K562 (cell line): ENCODE measurements at regions not wholly inside any gene's neighbourhood (a gene's known extent, or its start where the extent isn't known, plus 50 kb on each side); places are given as distances from the start of the nearest gene placed in this dataset.

ENCODE experiments used
- ATAC-seq: fragments of 200-7000 bp; cut with Tn5 transposase; 3 replicates; pipeline ENCODE4 v1.9.1; 2020; ENCODE audit warnings: moderate library complexity
- BruUV-seq: library from RNA; stranded (reverse); fragments of 400-500 nt; replicated peaks from 2 replicates; lab custom pipeline; 2021; lab: Mats Ljungman, UMichigan
- CTCF ChIA-PET: fragments of 300-600 bp; formaldehyde crosslinking; extraction: SDS; loops from one replicate; lab custom pipeline; 2021; ENCODE audit warnings: low intra/inter-chr PET ratio; lab: Yijun Ruan, JAX
- POLR2A ChIA-PET: fragments of 300-600, 350-650 bp; sonication (Branson Sonifier 250); formaldehyde crosslinking; extraction: SDS; loops from one replicate; lab custom pipeline; 2021; ENCODE audit warnings: antibody characterized with exemption, inconsistent platforms; lab: Yijun Ruan, JAX
- DNase-seq, 4 experiments: peaks; one replicate each; pipeline versions ENCODE4 v3.0.0 to v3.0.0-alpha.2; 2011 to 2018; ENCODE audit warnings: low spot score in 3 of 4, mixed read lengths in 3 of 4; ENCODE audit errors: extremely low read depth in 1 of 4
- FAIRE-seq: peaks from 2 replicates; lab custom pipeline; 2011; peaks lifted over from hg19 to GRCh38; lab: Jason Lieb, UNC
- H2AFZ ChIP-seq: 2 replicates; pipeline ENCODE4 v1.6.0; 2011; ENCODE audit warnings: low read depth, low read length, control low read depth, inconsistent platforms
- H3K27ac ChIP-seq: fragments of 200-600 bp; 3 replicates; pipeline ENCODE4 v1.8.0; 2011; ENCODE audit warnings: low read depth, mild to moderate bottlenecking, control low read depth, inconsistent platforms, low read length, moderate library complexity, mixed read lengths; ENCODE audit errors: extremely low read depth
- H3K27me3 ChIP-seq, 2 experiments: fragments of 300-600 bp in 1 of 2; 2 replicates in 1 of 2; 3 replicates in 1 of 2; pipeline versions ENCODE4 v1.6.0 to v1.8.0; 2011; ENCODE audit warnings: inconsistent platforms in 2 of 2, low read length in 2 of 2, mild to moderate bottlenecking in 1 of 2, mixed read lengths in 1 of 2, moderate library complexity in 1 of 2; ENCODE audit not compliant: control insufficient read depth in 2 of 2, insufficient read depth in 2 of 2
- H3K36me3 ChIP-seq: fragments of 300-600 bp; 3 replicates; pipeline ENCODE4 v1.8.0; 2011; ENCODE audit warnings: mild to moderate bottlenecking, low read length, inconsistent platforms; ENCODE audit not compliant: control insufficient read depth, insufficient read depth
- H3K4me1 ChIP-seq, 2 experiments: fragments of 200-600 bp in 1 of 2; replicated peaks in 1 of 2; 2 replicates in 1 of 2; 3 replicates in 1 of 2; pipeline versions ENCODE4 v1.5.1 to v1.8.0; 2011; ENCODE audit warnings: inconsistent platforms in 2 of 2, low read length in 2 of 2, mild to moderate bottlenecking in 1 of 2, mixed read lengths in 1 of 2, moderate library complexity in 1 of 2; ENCODE audit not compliant: control insufficient read depth in 2 of 2, insufficient read depth in 2 of 2
- H3K4me2 ChIP-seq: 2 replicates; pipeline ENCODE4 v1.6.1; 2011; ENCODE audit warnings: low read length, control low read depth, inconsistent platforms, mixed read lengths; ENCODE audit not compliant: insufficient read depth
- H3K4me3 ChIP-seq: fragments of 200-600 bp; sonication (generic), shearing (Covaris generic); 2 replicates; pipeline ENCODE4 v1.5.1; 2016; ENCODE audit warnings: control low read depth, inconsistent platforms
- H3K79me2 ChIP-seq: fragments of 200-600 bp; 3 replicates; pipeline ENCODE4 v1.8.0; 2011; ENCODE audit warnings: low read length, inconsistent platforms; ENCODE audit not compliant: control insufficient read depth, insufficient read depth
- H3K9ac ChIP-seq, 2 experiments: 2 replicates each; pipeline versions ENCODE4 v1.6.0 to v1.6.1; 2011; ENCODE audit warnings: low read depth in 2 of 2, low read length in 2 of 2, control low read depth in 1 of 2, inconsistent platforms in 1 of 2, mild to moderate bottlenecking in 1 of 2, mixed read lengths in 1 of 2; ENCODE audit not compliant: insufficient read depth in 1 of 2
- H3K9me1 ChIP-seq: one replicate; pipeline ENCODE4 v1.6.0; 2011; ENCODE audit warnings: inconsistent platforms, mild to moderate bottlenecking, low read length, moderate library complexity; ENCODE audit not compliant: control insufficient read depth, insufficient read depth
- H3K9me3 ChIP-seq: replicated peaks from 2 replicates; pipeline ENCODE4 v1.5.1; 2011; ENCODE audit warnings: low read depth, low read length, inconsistent platforms; ENCODE audit not compliant: control insufficient read depth, insufficient read depth
- H4K20me1 ChIP-seq: replicated peaks from 2 replicates; pipeline ENCODE4 v1.6.1; 2011; ENCODE audit warnings: low read length, inconsistent platforms, mixed read lengths; ENCODE audit not compliant: control insufficient read depth, insufficient read depth
- CTCFL ChIP-seq: IDR thresholded peaks from 2 replicates; pipeline ENCODE4 v1.6.1; 2011; ENCODE audit warnings: borderline replicate concordance, low read depth, mild to moderate bottlenecking, moderate library complexity, low read length; ENCODE audit not compliant: insufficient read depth, poor library complexity, severe bottlenecking
- NCOA2 ChIP-seq, 2 experiments: fragments of 450-650 bp; IDR thresholded peaks; 2 replicates each; pipeline ENCODE4 v1.6.1; 2018; ENCODE audit warnings: mild to moderate bottlenecking in 2 of 2, moderate library complexity in 1 of 2; ENCODE audit not compliant: partially characterized antibody in 2 of 2
- NELFE ChIP-seq: IDR thresholded peaks from 2 replicates; pipeline ENCODE4 v1.6.1; 2011; ENCODE audit warnings: mild to moderate bottlenecking; ENCODE audit not compliant: insufficient read depth, insufficient read length
- PHB ChIP-seq: fragments of 250-450 bp; sonication (Bioruptor Pico); IDR thresholded peaks from 2 replicates; pipeline ENCODE4 v1.5.0; 2021
- SRSF9 ChIP-seq: fragments of 200-400 bp; formaldehyde crosslinking; IDR thresholded peaks from 2 replicates; pipeline ENCODE4 v1.6.1; 2017; ENCODE audit warnings: low read depth, low read length, borderline replicate concordance
- U2AF2 ChIP-seq: fragments of 200-400 bp; formaldehyde crosslinking; optimal IDR thresholded peaks from 2 replicates; pipeline ENCODE3; 2017; ENCODE audit warnings: low read depth, mild to moderate bottlenecking, low read length
- ZBTB1 ChIP-seq: sonication (generic); formaldehyde crosslinking; IDR thresholded peaks from 2 replicates; pipeline ENCODE4 v1.8.1; 2023; ENCODE audit warnings: missing genetic modification reagents, low read depth, mild to moderate bottlenecking, borderline replicate concordance
- ZFX ChIP-seq: sonication (generic); formaldehyde crosslinking; IDR thresholded peaks from 2 replicates; pipeline ENCODE4 v1.8.0; 2022; ENCODE audit warnings: mild to moderate bottlenecking, missing genetic modification reagents, moderate library complexity
- ZNF589 ChIP-seq: fragments of 200-800 bp; sonication (Bioruptor generic); IDR thresholded peaks from 2 replicates; pipeline ENCODE4 v1.6.1; 2016; ENCODE audit warnings: low read depth, missing genetic modification characterization, missing compliant biosample characterization
- ZNF707 ChIP-seq: fragments of 250-450 bp; sonication (Bioruptor Pico); conservative IDR thresholded peaks from 2 replicates; pipeline ENCODE4 v1.8.0; 2022; ENCODE audit warnings: inconsistent platforms, mild to moderate bottlenecking, moderate library complexity
- WGBS: fragments of 100-300 bp; shearing (Covaris generic); methylation state at CpG from one replicate; pipeline ENCODE4 v1.1.6; 2016; ENCODE audit warnings: low coverage, mixed read lengths; ENCODE audit not compliant: insufficient coverage; ENCODE audit errors: missing lambda C conversion rate; 5-methylcytosine and 5-hydroxymethylcytosine counted together
- in situ Hi-C: fragments of 300-500 bp; cut with MboI; formaldehyde crosslinking; loops from 4 replicates; pipeline ENCODE4 v1.15.0; 2018; ENCODE audit warnings: inconsistent platforms, mixed read lengths
- intact Hi-C: fragments of 100-400 bp; cut with micrococcal nuclease; formaldehyde crosslinking; loops from 2 replicates; pipeline ENCODE4 v1.14.2; 2022

- no peak overlapping the region for H2AFZ ChIP-seq
- TF ChIP-seq ZBTB1 (CRISPR knock-in tag) (no peak), CTCFL (no peak), NCOA2 (IDR thresholded peaks at IDR 0.05; ENCODE audit: partially characterized antibody in 2 of 2) (no peak), NELFE (no peak), PHB (CRISPR knock-in tag) (no peak), SRSF9 (no peak), ZFX (no peak), U2AF2 (no peak), ZNF707 (CRISPR knock-in tag) (no peak), ZNF589 (CRISPR knock-in tag) (no peak)
- TF ChIP-seq, all 486 proteins: peak for 0
- in situ Hi-C loops: no loop called here
- intact Hi-C loops: loop anchor here (10.0 kb wide), 1 partner anchor 626 kb away; no protein-coding TSS in a partner anchor
- ChIA-PET CTCF (no interaction called here), POLR2A (no interaction called here)
- Histone ChIP-seq H3K4me3 (no peak overlapping the region), H3K27ac (no peak overlapping the region), H4K20me1 (no peaks in the 10 kb centered on the region), H3K27me3 (no peaks in the 10 kb centered on the region), H3K4me2 (no peak overlapping the region), H3K9me1 (no peaks in the 10 kb centered on the region), H3K4me1 (peaks cover 0 to 7% of the 10 kb centered on the region in 2 experiments; a peak in 3 of 5 replicates), H3K9ac (no peak overlapping the region), H3K9me3 (no peaks in the 10 kb centered on the region), H3K79me2 (peaks cover 92% of the 10 kb centered on the region), H3K36me3 (peaks cover 12% of the 10 kb centered on the region; the same call in 1 of the 3 replicates)
- whole genome bisulfite sequencing: 60% methylated on average over 5 of the region's 5 CpGs
- no TSS peak for BruUV-seq
- DNase-seq (no peak), ATAC-seq (no peak), FAIRE-seq (no peak)
These were observed 254.9 kb upstream of the PHF14 start for GRCh38 chr7:10718768-10719167.
